Epithelial cell of proximal tubule (primary cell): ENCODE measurements at regions not wholly inside any gene's neighbourhood (a gene's known extent, or its start where the extent isn't known, plus 50 kb on each side); places are given as distances from the start of the nearest gene placed in this dataset.
"Not testable (repeated sequence)": the region's sequence is repeated elsewhere in the genome, so short reads cannot be mapped to it uniquely, and the experiment has no call there.

Experiments
- DNase-seq: peaks from one replicate; pipeline ENCODE4 v3.0.0-alpha.2; 2011; ENCODE audit warnings: low read depth
- H3K4me3 ChIP-seq: 2 replicates; pipeline ENCODE4 v1.5.1; 2011; ENCODE audit warnings: low read depth, mild to moderate bottlenecking, low read length
- TF ChIP-seq, protein P1 (sequence below): conservative IDR thresholded peaks from 2 replicates; pipeline ENCODE4 v1.5.1; 2012; ENCODE audit warnings: low read depth, mild to moderate bottlenecking, low read length

DNA sequence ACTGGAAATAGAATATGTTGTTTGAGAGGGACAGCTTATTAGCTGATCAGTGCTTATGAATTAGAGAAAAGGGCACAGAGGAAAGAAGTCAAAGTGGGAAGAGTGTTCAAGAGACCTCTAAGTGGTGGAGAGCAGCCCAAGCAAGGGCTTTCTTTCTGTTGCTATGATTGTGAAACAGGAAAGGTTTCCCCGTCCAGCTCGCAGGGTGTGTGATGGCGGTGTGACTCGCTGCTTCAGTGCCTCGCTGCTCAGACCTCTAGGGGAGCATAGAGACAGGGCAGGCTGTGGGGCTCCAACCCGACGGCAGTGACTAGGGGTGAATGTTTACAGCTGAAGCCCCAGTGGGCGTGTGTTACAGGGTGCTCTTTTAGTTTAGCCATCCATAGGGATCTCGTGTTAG, 166.5 kb upstream of the COPS8 start:
- TF ChIP-seq, protein P1, sequence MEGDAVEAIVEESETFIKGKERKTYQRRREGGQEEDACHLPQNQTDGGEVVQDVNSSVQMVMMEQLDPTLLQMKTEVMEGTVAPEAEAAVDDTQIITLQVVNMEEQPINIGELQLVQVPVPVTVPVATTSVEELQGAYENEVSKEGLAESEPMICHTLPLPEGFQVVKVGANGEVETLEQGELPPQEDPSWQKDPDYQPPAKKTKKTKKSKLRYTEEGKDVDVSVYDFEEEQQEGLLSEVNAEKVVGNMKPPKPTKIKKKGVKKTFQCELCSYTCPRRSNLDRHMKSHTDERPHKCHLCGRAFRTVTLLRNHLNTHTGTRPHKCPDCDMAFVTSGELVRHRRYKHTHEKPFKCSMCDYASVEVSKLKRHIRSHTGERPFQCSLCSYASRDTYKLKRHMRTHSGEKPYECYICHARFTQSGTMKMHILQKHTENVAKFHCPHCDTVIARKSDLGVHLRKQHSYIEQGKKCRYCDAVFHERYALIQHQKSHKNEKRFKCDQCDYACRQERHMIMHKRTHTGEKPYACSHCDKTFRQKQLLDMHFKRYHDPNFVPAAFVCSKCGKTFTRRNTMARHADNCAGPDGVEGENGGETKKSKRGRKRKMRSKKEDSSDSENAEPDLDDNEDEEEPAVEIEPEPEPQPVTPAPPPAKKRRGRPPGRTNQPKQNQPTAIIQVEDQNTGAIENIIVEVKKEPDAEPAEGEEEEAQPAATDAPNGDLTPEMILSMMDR = no peak
- DNase-seq = no peak
- H3K4me3 ChIP-seq = no peak overlapping the region

DNA sequence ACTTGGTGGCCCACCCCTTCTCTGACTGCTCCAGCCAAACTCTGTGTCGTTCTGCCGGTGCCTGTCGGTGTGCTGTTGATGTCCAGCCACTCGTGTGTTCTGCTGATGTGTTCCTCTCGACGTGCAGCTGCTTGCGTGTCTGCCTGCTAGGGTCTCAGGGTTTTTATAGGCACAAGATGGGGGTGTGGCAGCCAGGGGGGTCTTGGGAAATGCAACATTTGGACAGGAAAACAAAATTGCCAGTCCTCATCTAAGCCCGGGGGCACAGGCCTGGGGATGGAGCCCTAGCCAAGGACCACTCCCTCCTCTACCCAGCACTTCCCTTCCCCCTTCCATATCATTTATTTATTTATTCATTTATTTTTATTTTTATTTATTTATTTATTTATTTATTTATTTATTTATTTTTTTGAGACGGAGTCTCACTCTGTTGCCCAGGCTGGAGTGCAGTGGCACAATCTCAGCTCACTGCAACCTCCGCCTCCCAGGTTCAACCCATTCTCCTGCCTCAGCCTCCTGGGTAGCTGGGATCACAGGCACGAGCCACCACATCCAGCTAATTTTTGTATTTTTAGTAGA, 165.8 kb upstream of the COPS8 start:
- not testable (repeated sequence) for H3K4me3 ChIP-seq, DNase-seq

DNA sequence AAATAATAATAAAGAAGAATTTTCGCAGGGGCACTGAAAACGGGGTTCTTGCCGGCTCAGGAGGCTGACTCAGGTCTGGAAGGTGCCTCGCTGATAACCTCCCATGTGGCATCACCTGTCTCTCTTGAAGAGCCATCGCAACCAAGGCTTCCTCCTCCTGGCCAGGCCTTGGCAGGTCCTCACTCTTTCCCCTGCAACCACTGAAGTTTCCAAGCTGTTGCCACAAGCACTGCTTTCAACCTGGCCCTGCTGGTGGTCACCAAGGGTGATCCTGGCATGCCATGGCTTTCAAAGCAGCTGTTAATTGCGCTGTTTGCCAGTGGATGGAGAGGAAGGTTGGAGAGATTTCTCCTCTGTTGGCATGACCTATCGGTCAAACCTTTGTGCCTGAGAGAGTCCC, 163.6 kb upstream of the COPS8 start:
- no peak overlapping the region for H3K4me3 ChIP-seq
- DNase-seq = no peak
- TF ChIP-seq, protein P1 = no peak

DNA sequence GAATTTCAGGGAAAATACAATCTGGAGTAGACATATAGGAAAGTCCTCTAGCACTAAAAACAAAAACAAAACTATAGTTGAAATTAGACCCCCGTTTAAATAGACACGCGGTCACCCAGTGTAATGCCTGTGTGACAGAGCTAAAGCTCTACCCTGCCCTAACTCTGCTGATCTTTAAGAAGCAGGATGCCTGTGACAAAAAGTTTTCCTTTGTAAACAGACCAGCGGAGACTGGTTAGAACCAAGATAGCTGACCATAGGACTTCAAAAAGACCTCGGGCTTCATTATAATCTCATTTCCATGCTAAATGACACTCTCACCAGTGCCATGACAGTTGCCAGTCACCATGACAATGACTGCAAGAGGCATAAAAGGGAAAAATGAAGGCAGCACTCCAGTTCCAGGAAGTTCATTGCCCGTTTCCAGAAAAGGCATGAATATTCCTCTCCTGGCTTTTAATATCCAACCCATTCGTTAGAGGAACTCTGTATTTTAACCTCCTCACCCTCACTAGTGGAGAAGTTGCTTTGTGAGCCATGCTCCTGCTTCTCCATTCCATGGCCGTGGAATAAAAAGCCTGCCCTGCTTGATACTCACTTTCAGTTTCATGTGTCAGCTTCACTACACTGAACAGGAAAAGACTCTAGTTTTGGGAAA, 157.2 kb upstream of the COPS8 start:
- TF ChIP-seq, protein P1 = no peak
- peak overlapping the region; percentile 53 for H3K4me3 ChIP-seq
- no peak for DNase-seq

DNA sequence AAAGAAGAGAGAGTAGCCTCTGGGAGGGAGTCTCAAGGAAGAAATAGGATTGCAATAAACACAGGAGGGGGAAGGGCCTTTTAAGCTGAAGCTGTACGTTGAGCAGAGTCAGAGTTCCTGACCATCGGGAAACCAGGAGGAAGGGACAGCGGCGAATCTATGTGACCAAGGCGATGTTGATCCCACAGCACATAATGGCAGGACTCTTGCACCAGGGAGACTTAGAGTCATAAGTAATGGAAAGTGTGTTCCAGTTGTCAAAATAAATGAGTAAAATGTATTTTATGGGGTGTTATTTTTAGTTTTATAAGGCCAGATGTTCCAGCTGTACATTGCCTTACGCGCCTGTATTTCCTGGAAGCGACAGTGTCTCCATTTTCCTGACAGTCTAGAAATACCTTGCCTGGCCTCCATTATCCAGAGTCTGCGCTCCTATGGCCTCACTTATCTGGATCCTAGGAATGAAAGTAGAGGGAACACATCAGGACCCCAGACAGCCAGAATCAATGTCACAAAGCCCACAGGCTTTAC, 152.8 kb upstream of the COPS8 start:
- no peak for DNase-seq
- TF ChIP-seq, protein P1 = no peak
- no peak overlapping the region for H3K4me3 ChIP-seq

DNA sequence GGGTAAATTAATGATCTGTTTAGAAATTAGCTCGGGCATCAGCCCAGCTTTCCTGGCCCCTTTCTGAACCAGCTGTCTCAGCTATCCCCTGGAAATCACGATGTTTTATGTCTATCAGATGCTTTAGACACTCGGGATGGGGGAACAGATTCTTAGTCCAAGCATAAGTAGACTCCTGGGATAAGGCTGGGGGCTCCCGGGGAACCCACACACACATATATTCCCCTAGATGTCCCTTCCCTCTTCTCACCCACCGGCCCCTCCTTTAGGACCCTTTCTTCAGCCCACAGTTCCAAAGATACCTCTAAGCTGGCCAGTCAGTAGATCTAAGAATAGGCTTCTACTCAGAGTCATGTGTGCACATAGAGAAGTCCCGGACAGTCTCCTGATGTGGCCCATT, 151.5 kb upstream of the COPS8 start:
- H3K4me3 ChIP-seq = no peak overlapping the region
- no peak for DNase-seq
- TF ChIP-seq, protein P1 = no peak

DNA sequence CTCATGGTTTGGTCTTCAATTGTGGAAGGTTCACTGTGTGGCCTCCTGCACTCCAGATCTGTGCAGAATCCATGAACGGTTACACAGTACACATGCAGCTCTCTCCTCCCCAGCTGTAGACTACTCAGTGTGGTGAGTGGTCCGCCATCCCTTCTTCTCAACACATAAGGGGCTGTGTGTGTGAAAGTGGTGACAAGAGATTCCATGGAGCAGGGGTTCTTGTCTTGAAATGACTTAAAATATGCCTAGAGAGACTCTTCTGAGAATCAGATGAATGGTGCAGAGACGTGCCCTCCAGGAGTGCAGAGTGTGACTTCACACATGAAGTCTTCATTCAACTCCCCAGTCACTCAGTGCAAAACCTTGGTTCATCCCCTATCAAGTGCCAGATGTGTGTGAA, 151.0 kb upstream of the COPS8 start:
- TF ChIP-seq, protein P1 = no peak
- DNase-seq = no peak
- no peak overlapping the region for H3K4me3 ChIP-seq
